Spleen (tissue), 7 donors: ENCODE measurements at regions not wholly inside any gene's neighbourhood (a gene's known extent, or its start where the extent isn't known, plus 50 kb on each side); places are given as distances from the start of the nearest gene placed in this dataset.
"Not testable (repeated sequence)": the region's sequence is repeated elsewhere in the genome, so short reads cannot be mapped to it uniquely, and the experiment has no call there.

Experiments used
- CTCF ChIP-seq, 11 experiments: fragments of 200-600 bp in 7 of 11; fragments of 450-650 bp in 4 of 11; sonication (generic) in 4 of 11; IDR thresholded peaks in 8 of 11; conservative IDR thresholded peaks in 3 of 11; 1 replicate in 7 of 11; 2 replicates in 4 of 11; pipeline versions ENCODE4 v1.4.0 to v1.8.0; 2016 to 2021; ENCODE audit warnings: antibody characterized with exemption in 11 of 11, inconsistent platforms in 4 of 11, mild to moderate bottlenecking in 1 of 11
- POLR2A ChIP-seq, 3 donors: fragments of 450-650 bp; IDR thresholded peaks; one replicate each; pipeline ENCODE4 v1.5.1; 2017; ENCODE audit warnings: antibody characterized with exemption in 3 of 3, mild to moderate bottlenecking in 1 of 3
- POLR2AphosphoS5 ChIP-seq, 3 donors: sonication (generic); formaldehyde crosslinking; IDR thresholded peaks; one replicate each; pipeline ENCODE4 v1.5.1; 2017; ENCODE audit warnings: antibody characterized with exemption in 3 of 3
- donor health status: DM: no; HTN: no; CAD: no; lungs with moderate emphysema.
- donor health status: DM: no; HTN: no; CAD: no.
- donor health status: DM: no; HTN: no; CAD: no.

DNA sequence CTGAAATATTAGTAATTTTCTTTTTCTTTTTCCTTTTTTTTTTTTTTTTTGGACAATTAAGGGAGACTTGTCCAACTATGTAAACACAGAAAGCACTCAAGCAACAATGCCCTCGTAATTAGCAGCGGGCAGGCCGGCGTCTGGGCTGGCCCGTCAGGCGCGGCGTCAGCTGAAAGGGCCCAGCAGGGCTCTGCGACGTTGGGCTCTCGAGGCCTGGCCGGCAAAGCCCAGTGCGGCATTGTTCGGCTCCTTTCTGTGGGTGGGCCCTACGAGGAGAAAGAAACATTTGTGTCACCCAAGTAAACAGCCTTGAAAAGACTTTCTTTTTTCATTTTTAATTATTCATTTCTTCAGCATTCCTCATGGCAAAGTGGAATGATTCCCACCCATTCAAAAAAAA lies 302.4 kb upstream of the SOX1 start:
- TF ChIP-seq CTCF (IDR thresholded peaks at IDR 0.05 in 8 of 11, conservative IDR thresholded peaks at IDR 0.05 in 3 of 11); POLR2A (IDR thresholded peaks at IDR 0.05); POLR2AphosphoS5 (IDR thresholded peaks at IDR 0.05): not testable (repeated sequence)
